GM21423 (cell line): ENCODE measurements at regions not wholly inside any gene's neighbourhood (a gene's known extent, or its start where the extent isn't known, plus 50 kb on each side); places are given as distances from the start of the nearest gene placed in this dataset.

Experiments
- ATAC-seq: cut with Tn5 transposase; IDR thresholded peaks from one replicate; pipeline ENCODE4 v1.9.1; 2021; ENCODE audit warnings: mild to moderate bottlenecking, moderate library complexity; ENCODE audit not compliant: unreplicated experiment

DNA sequence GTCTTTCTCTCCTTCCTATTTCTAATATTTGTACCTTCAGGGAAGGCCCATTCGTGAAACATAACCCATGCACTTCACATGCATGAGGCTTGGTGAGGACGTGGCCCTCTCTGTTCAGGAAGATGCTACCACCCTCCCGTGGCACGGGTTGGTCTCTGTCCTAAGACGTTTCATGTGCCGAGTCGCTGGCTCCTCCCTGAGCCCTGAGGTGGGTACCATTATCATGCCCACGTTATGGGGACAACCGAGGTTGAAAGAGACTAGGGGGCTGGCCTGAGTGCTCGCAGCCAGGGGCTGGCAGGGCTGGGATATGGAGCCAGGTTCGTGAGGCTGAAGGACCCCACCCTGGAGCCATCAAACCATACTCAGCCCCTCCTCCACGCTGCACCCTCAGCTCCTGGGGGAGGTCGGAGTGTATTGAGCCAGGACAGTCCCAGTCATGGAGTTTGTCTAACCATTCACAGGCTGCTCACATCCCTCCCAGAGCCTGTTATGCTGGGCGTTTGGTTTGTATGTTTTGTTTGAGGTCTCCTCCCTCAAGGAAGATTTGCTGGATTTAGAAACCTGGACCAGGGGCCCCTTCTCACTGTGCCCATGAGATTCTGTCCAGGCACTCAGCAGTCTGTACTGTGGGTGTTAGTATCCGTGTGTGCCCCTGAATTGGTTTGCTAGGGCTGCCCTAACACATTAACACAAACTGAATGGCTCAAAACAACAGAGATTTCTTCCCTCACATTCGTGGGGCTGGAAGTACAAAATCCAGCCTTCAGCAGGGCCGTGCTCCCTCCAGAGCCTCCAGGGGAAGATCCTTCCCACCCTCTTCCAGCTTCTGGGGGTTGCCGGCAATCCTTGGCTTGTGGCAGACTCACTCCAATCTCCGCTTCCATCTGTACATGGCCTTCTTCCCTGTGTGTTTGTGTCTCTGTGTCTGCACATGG, 88.3 kb downstream of the ANKRD60 start:
- no peak for ATAC-seq

DNA sequence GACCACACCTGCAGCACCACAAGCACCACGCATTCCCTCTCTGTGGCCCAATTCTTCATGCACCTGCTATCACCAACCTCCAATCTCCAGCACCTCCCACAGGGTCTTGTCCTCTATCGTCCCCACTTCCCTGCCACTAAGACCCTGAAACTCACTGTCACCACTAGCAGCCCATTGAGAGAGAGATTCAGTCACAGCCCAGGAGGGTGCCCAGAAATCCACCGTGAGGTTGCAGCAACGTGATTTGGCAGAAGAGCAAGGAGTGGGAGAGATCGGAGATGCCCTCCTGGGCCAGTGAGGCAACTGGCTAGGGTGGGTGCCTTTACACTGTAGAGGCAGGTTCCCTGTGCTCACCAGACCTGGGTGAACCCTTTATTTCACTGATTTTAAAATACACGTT, 90.1 kb downstream of the ANKRD60 start:
- no peak for ATAC-seq

DNA sequence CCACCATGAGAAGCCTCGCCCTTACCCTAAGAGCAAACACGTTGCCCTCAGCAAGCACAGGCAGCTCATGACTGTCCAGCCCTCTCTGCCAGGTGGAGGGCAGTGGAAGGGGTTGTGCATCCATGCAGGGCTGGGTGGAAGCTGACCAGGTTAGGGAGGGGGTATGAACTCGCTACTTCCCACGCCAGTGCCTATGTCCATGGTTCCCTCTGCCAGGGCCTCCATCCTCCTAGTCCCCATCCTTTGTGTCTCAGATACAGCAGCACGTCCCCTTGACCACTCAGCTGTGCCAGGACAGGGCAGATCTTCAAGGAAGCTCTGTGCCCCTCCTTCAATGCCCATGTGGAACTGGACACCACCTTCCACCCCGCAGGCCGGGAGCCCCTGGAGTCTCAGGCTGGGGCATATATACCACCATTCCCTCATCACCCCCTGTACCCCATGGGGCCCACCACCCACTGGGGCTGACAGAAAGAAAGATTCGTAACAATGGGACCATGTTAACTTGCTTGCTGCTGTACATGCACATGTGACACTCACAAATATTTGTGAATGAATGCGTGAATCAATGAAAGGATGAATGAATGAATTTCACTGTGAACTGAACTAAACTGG, 90.7 kb downstream of the ANKRD60 start:
- ATAC-seq = no peak

DNA sequence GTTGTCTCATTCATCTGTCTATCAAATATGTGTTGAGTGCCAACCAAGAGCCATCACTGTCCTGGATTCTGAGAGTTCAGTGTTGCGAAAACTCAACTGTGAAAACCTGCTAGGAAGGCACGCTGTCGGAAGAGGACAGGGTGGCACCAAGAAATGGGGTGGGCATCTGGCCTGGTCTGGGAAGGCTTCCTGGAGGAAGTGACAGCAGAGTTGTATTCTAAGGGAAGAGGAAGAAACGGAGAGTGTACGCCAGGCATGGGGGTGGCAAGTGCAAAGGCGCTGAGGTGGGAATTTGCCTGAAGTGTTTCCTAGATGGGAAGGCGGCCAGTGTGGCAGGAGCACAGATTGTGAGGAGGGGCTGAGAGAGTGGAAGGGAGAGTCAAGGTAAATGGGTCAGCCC, 91.2 kb downstream of the ANKRD60 start:
- no peak for ATAC-seq

DNA sequence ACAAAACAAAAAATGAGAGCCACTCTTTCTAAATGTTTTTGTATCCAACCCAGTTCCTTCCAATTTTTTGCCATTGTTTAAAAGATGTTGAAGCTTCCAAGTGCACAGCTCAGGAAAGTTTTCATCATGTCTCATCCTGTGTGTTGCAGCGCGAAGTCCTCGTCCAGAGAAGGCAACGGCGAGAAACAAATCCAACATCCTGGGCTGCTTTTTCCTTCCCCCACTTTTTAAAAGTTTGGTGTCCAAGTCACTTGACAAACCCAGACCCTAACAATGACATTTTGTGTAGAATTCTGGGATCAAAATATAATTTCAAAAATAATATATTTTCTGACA, 92.3 kb downstream of the ANKRD60 start:
- ATAC-seq = no peak

DNA sequence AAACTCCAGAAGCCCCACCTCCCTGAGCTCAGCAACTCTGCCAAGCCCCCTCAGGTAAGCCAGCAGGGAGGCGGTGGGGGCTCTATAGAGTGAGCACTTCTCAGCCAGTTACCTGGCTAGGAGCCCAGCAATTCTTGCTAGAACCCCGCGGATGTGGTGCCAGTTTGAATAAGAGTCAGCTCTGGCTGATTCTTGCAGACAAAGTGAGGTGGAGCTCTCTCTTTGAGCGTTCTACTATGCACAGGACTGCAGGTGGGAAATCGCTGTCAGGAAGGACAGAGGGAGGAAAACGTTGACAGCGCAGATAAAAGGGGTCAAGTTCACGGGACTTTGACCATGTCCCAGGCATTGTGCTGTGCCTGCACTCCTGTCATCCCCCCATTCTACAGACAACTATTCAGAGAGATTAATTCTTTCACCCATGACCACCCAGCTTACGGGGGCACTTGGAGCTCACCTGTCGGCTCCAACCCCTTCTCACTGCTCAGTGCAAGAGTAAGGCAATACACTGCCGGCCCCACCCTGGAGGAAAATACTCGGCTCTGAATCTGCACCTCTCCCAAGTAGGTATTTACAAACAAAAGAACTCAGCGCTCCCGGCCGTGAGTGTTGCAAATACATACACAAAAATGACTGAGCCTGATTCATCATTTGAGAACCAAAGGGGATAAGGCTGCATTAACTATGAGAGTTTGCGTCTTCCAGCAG, 92.9 kb downstream of the ANKRD60 start:
- no peak for ATAC-seq

DNA sequence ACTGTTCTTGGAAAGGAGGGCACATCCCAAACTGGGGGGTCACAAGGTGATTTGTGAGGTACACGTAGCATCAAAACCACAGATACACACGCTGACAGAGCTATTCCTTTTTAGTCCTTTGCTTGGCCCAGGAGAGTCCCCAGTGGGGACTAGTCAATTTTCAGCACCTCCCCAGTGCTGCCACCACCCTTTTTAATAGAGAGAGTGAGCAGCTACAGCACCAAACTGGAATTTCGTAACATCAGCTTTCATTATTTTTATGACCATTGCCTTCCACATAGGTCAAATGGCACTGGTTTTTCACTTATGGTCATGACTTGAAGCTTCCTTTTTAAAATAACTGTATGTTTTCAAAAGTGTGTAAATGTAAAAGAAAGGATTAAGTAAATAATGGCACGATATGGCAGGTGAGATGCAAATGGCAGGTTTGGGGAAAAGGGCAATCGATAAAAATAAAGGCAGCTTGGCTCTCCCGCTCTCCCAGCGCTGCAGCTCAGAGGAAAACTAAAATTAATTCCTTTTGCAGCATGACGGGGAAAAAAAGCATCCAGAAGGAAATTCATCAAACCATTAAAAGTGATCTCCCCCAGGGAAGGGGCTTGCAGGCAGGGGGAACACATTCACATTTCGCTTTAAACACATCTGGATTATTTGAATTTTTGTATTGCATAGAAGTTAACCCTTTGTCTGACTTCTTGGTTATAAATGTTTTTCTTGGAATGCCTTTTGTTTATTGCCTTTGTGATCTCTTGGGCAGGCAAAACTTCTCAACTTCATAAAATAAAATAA, 95.2 kb downstream of the ANKRD60 start:
- ATAC-seq = no peak

DNA sequence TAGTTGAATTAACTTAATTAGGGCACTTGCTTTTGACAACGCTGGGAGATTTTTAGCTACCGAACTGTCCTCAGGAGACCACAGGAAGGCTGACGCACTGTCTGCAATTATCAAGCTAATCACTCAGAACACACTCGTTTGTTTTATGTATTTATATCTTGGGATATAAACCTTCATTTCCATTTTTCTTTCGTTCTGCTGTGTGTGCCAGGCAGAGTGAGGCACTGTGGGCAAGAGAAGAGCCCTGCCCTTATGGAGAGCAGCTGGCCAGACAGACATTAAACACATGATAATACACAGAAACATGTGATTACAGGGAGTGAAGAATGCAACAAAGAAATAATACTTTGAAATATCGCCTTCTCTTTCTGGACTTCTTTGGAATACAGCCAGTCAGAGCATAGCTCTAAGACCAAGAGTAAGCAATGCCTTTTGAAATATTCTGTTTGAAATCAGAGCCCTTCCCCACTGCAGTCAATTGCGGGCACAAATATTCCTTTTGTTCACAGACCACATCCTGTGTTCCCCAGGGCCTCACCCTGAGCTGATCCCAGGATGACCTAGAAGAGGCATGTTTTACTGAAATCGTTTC, 96.8 kb downstream of the ANKRD60 start:
- no peak for ATAC-seq

DNA sequence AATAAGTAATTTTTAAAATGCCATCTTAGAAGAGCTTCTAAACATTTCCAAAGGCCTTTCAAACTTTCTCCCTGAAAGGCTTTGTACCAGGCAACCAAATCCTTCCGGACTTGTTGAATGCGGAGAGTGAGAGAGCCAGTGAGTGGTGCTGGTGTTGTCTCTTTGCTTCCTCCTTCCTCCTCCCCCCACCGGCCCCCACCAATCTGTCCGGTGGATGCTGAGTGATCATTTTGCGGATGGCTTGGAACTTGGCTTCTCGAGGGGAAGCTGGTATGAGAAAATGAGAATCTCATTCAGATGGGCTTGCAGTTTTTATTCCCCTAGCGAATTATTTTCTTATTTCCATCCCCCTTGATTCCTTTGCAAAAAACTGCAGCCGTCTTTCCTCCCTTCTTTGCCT, 97.3 kb downstream of the ANKRD60 start:
- ATAC-seq = no peak

DNA sequence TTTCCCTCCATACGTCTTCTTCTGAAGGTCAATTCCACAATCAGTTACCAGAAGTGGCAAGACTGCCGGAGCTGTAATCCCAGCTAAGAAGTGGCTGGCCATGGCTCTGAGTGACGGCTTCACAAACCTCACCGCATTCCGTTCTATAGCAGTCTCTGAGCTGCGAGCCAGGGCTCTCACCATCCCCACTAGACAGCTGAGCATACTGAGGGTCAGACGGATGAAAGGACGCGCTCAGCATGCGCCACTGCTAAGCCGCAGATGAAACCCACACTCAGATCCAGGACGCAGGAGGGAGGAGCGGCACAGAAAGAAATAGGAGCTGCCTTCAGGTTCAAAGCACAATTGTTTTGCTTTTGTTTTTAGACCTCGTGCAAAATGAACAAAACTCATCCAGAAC, 97.9 kb downstream of the ANKRD60 start:
- no peak for ATAC-seq

DNA sequence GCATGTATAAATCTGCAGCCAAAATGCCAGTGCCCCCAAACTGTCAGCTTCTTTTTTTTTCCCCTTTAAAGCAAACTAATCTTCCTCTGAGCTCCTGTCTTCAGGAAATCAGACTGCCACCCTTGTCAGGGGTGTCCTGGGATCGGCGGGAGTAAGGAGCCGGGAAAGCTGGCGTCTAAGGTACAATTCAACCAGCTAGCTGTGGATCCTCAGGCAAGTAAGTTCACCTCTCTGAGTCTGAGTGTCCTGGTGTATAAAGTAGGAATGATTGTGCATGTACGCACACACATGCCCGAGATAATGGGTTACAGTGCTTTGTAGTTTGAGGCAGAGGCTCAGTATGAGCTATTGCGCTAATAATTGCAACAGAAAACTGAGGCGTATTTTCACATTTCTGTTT, 98.3 kb downstream of the ANKRD60 start:
- ATAC-seq = no peak

DNA sequence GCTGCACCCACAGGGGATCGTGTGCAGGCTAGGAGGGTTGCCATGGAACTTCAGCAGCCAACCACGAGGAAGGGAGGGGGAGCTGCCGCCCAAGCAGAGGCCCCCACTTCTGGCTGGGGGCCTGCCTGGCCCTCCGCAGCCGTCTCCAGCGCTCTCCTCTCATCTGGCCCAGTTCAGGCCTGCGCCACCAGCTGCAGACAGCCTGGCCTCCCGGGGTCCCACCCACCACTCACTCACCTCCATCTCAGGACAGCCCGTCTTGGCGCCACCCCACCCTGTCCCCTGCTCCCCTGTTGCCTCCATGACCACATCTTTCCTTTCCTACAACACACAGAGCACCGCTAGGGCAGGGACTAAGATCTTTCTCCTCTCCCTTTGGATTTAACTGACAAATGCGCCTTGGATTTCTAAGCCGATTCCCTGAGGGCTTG, 98.7 kb downstream of the ANKRD60 start:
- no peak for ATAC-seq

DNA sequence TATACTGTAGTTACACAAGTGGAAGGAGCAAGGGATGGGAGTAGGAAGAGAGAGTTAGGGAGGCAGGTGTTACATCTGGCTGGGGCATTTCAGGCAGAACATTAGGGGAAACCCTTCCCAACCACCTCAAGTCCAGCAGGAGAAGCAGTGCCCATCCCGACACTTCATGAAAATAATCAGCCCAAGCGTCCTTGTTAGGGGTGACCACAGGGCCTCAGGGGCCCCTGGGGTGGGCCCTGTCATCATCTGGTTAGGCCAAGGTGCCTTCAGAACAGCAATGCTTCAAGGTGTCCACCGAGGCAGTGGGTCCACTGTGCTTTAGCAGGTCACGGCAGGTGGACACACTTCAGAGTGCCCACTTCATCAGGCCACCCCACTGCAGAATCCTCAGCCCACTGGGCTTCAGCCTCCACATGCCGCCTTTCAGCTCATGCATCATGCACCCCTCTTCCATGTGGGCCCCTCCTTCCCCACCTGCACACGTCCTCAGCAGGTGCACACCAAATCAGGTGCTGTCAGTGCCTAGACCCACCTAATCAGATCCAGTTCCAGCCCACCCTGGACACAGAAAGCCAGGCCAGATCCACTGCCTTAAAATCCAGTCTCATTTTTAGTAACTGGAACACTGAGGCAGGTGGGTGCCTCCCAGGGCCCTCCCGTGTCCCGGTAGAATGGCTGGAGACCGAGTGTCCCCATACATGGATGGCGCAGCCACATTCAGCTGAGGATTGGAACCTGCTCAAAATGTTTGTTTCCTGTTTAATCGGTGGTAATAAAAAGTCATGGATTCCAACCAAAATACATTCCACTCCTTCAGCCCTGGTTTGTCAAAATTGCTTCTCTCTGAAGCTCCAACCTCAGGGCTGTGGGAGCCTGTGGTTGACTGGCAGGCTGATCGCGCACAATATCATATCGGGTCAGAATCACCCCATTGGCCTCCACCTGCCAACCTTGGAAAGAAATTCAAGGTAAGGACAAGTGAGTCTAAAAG, 99.5 kb downstream of the ANKRD60 start:
- ATAC-seq = no peak

DNA sequence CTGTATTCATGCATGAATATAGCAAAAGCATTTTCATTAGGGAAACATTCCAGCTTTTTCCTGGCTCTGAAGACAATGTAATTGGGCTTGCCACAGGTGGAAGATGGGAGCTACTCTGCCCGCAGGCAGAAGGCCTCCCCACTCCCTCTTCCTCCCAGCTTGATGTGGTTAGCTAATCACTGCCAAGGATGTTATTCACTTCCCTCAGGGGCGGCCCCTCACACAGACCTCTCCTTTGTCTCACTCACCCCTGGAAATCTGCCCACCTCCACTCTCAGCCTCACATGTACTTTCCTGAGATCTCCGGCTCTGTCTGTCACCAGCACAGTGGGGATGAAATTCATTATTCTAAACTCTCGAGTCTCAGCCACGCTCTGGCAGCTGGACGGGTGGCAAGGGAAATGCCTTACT, 100.7 kb downstream of the ANKRD60 start:
- ATAC-seq = no peak

DNA sequence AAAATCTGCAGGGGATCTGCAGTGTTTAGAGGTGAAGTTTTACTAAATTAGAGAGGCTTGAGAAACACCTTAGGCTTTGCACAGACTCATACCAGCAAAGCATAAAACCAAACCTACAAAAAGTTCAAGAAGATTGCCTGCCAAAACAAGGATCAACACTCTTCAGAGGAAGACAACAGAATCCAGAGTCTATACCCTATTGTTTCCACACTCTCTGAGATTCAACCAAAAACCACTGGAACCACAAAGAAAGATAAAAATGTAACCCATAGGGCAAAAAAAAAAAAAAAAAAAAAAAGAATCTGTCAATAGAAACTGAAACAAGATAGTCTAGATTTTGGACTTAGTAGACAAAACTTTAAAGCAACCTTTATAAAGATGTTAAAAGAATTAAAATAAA, 102.7 kb downstream of the ANKRD60 start:
- ATAC-seq = no peak

DNA sequence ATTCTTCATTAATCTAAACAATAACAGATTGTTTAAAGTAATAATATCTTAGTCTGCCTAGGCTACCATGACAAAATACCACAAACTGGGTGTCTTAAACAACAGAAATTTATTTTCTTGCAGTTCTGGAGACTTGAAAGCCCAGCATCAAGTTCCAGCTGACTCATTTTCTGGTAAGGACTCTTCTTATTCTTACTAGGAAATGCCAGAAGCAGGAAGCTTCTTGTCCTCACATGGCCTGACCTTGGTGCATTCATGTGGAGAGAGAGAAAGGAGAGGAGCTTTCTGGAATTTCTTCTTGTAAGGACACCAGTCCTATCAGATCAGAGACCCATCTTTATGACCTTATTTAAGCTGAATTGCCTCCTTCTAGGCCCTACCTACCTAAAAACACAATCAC, 110.5 kb downstream of the ANKRD60 start:
- ATAC-seq = no peak

DNA sequence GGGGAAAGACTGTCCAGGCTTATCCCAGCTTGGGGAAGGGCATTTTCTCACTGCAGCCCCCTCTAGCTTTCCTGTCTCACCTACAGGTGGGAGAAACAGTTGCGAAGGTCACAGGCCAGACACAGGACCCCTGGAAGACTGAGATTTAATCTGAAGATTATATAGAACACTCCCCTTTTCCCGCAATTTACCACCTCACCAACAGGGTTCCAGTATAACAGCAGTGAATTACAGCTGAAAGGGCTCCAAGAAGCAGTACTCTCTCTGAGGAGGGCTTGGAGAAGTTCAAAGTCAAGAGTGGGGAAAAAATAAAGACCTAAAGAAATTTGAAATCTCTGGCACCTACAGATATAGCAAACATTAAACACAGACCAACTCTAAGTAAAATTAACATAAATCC, 111.9 kb downstream of the ANKRD60 start:
- no peak for ATAC-seq

DNA sequence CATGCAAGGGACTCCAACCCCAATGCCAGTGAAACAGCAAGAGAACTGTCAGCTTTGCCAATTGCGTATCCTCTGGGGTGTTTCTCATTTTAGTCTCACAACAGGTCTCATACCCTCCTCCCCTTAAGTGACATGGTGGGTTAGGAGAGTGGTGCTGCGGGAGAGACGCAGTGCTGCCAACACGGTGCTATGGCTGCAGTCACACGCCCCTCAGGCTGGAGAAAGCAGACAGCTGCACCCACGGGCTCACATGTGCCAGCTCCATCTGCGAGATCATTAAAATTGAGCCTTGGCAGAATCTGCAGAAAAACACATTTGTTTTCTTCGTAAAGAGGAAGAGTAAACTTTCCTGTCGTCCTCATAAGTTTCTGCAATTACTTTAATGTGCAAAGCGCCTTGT, 114.7 kb downstream of the ANKRD60 start:
- no peak for ATAC-seq

DNA sequence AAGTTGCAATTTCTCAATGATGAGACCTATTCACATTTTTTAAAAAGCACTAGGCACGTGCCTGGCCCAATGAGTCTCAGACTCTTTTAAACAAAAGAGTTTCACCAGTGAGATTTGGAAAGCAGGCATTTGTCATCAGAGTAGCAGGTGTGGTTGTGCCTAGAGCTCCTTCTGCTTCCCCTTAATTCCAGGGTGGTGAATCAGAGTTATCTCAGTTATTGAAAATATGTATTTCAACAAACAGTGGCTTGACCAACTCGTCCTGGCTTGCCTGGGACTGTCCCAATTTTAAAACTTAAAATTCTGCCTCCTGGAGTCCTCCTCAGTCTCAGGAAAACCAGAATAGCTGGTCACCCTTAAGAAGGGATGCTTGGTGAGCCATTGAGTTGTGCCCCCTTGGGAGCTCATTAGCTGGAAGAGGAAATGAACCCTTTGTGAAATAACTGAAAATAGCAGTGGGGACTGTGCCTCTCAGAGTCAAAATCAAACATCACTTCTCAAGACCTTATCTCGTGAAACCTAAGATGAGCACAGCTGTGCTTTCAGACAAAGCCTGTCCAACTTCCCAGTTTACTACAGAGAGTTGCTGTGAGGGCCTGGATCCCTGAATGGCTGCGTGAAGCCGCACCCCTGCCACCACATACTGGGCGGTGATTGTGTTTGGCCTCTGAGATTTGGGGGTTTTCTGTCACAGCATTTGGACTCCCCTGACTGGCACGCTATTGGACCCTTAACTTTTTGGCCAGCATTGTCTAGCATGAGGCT, 116.3 kb downstream of the ANKRD60 start:
- no peak for ATAC-seq
